CD4-positive, alpha-beta T cell (primary cell): ENCODE measurements at regions not wholly inside any gene's neighbourhood (a gene's known extent, or its start where the extent isn't known, plus 50 kb on each side); places are given as distances from the start of the nearest gene placed in this dataset.

Source experiments
- ATAC-seq: fragments of 200-7000 bp; cut with Tn5 transposase; one replicate; pipeline ENCODE4 v1.10.0; 2022; ENCODE audit warnings: mild to moderate bottlenecking; ENCODE audit not compliant: poor library complexity
- CTCF ChIA-PET: fragments of 350-600 bp; sonication (Branson Sonifier 250); formaldehyde crosslinking; loops from one replicate; lab custom pipeline; 2021; ENCODE audit warnings: antibody characterized with exemption, inconsistent platforms; lab: Charles Lee
- POLR2A ChIA-PET: fragments of 350-600 bp; sonication (Branson Sonifier 250); formaldehyde crosslinking; loops from one replicate; lab custom pipeline; 2021; ENCODE audit warnings: antibody characterized with exemption, inconsistent platforms; lab: Charles Lee
- DNase-seq, 14 experiments: peaks; one replicate each; pipeline ENCODE4 v3.0.0-alpha.2; 2013 to 2020; ENCODE audit warnings: mixed read lengths in 2 of 14
- H3K27ac ChIP-seq, 2 donors: one replicate each; pipeline versions ENCODE4 v1.5.1 to v1.7.0; 2013; ENCODE audit warnings: low read length in 2 of 2, low read depth in 1 of 2, mild to moderate bottlenecking in 1 of 2
- H3K27me3 ChIP-seq, 2 experiments: 1 replicate in 1 of 2; 2 replicates in 1 of 2; pipeline versions ENCODE4 v1.6.1 to v1.7.0; 2013; ENCODE audit warnings: low read length in 2 of 2, control low read depth in 1 of 2, mild to moderate bottlenecking in 1 of 2, moderate library complexity in 1 of 2; ENCODE audit not compliant: insufficient read depth in 2 of 2, control insufficient read depth in 1 of 2
- H3K36me3 ChIP-seq: one replicate; pipeline ENCODE4 v1.6.1; 2013; ENCODE audit warnings: low read length, control low read depth; ENCODE audit not compliant: insufficient read depth
- H3K4me1 ChIP-seq: one replicate; pipeline ENCODE4 v1.6.1; 2013; ENCODE audit warnings: low read length, control low read depth; ENCODE audit not compliant: insufficient read depth
- H3K4me3 ChIP-seq: one replicate; pipeline ENCODE4 v1.5.1; 2013; ENCODE audit warnings: mild to moderate bottlenecking, low read length, moderate library complexity
- H3K9me3 ChIP-seq, 2 experiments: 1 replicate in 1 of 2; 2 replicates in 1 of 2; pipeline versions ENCODE4 v1.6.1 to v1.7.0; 2013; ENCODE audit warnings: low read length in 2 of 2, mild to moderate bottlenecking in 2 of 2, control low read depth in 1 of 2, moderate library complexity in 1 of 2; ENCODE audit not compliant: control insufficient read depth in 1 of 2, insufficient read depth in 1 of 2
- H3K27ac Mint-ChIP-seq: one replicate; pipeline ENCODE4 v1.8.0; 2020; ENCODE audit warnings: mixed read lengths
- H3K27me3 Mint-ChIP-seq: one replicate; pipeline ENCODE4 v1.8.0; 2021; ENCODE audit warnings: mixed read lengths
- H3K36me3 Mint-ChIP-seq: one replicate; pipeline ENCODE4 v1.8.0; 2021; ENCODE audit warnings: low read depth, mixed read lengths
- H3K4me1 Mint-ChIP-seq: one replicate; pipeline ENCODE4 v1.8.0; 2021; ENCODE audit warnings: low read depth, mixed read lengths
- H3K4me3 Mint-ChIP-seq: one replicate; pipeline ENCODE4 v1.8.0; 2020; ENCODE audit warnings: mild to moderate bottlenecking, mixed read lengths
- H3K9me3 Mint-ChIP-seq: one replicate; pipeline ENCODE4 v1.8.0; 2020; ENCODE audit warnings: mixed read lengths
- CTCF ChIP-seq: fragments of 200-600 bp; IDR thresholded peaks from one replicate; pipeline ENCODE4 v1.8.0; 2022; ENCODE audit warnings: antibody characterized with exemption, mild to moderate bottlenecking
- intact Hi-C, 2 experiments: fragments of 100-400 bp; cut with DNase I in 1 of 2; cut with micrococcal nuclease in 1 of 2; formaldehyde crosslinking; loops; one replicate each; pipeline versions ENCODE4 v1.15.1 to v1.9.0; 2023 to 2025; cut with DNase I, micrococcal nuclease

GRCh38 chr21:27817074-27817473 lies 850.2 kb upstream of the ADAMTS5 start:
- H3K27me3 Mint-ChIP-seq: no peaks in the 10 kb centered on the region
- no peak overlapping the region for H3K27ac ChIP-seq
- H3K4me1 ChIP-seq: no peaks in the 10 kb centered on the region
- H3K9me3 ChIP-seq: peaks cover 0 to 3% of the 10 kb centered on the region in 2 experiments
- ATAC-seq (no peak), DNase-seq (no peak)
- no peaks in the 10 kb centered on the region for H3K36me3 Mint-ChIP-seq
- POLR2A ChIA-PET: no interaction called here
- H3K4me3 Mint-ChIP-seq: no peak overlapping the region
- no peaks in the 10 kb centered on the region for H3K27me3 ChIP-seq
- H3K36me3 ChIP-seq: no peaks in the 10 kb centered on the region
- CTCF ChIA-PET: no interaction called here
- no peak overlapping the region for H3K4me3 ChIP-seq
- H3K4me1 Mint-ChIP-seq: no peaks in the 10 kb centered on the region
- no peak for TF ChIP-seq CTCF
- H3K27ac Mint-ChIP-seq: no peak overlapping the region
- no peaks in the 10 kb centered on the region for H3K9me3 Mint-ChIP-seq
- intact Hi-C loops: no loop called here

- Mint-ChIP-seq H3K27me3 (no peaks in the 10 kb centered on the region), H3K27ac (no peak overlapping the region), H3K9me3 (no peaks in the 10 kb centered on the region), H3K4me1 (no peaks in the 10 kb centered on the region), H3K36me3 (no peaks in the 10 kb centered on the region), H3K4me3 (no peak overlapping the region)
- ChIA-PET CTCF (no interaction called here), POLR2A (no interaction called here)
- Histone ChIP-seq H3K27me3 (no peaks in the 10 kb centered on the region), H3K27ac (no peak overlapping the region), H3K9me3 (peaks cover 0 to 3% of the 10 kb centered on the region in 2 experiments), H3K4me3 (no peak overlapping the region), H3K36me3 (no peaks in the 10 kb centered on the region), H3K4me1 (no peaks in the 10 kb centered on the region)
- TF ChIP-seq CTCF: no peak
- intact Hi-C loops: no loop called here
- DNase-seq: no peak
- no peak for ATAC-seq
These were observed 849.4 kb upstream of the ADAMTS5 start for GRCh38 chr21:27816301-27816700.

GRCh38 chr21:27814226-27814625 lies 847.3 kb upstream of the ADAMTS5 start:
- no peak for ATAC-seq

More at GRCh38 chr21:27814226-27814625, 847.3 kb upstream of the ADAMTS5 start:
- ChIA-PET CTCF (no interaction called here), POLR2A (no interaction called here)
- H3K27ac Mint-ChIP-seq: no peak overlapping the region
- no peaks in the 10 kb centered on the region for H3K36me3 Mint-ChIP-seq
- Histone ChIP-seq H3K4me3 (no peak overlapping the region), H3K27ac (no peak overlapping the region), H3K27me3 (no peaks in the 10 kb centered on the region), H3K36me3 (no peaks in the 10 kb centered on the region), H3K9me3 (peaks cover 0 to 3% of the 10 kb centered on the region in 2 experiments), H3K4me1 (no peaks in the 10 kb centered on the region)
- DNase-seq: no peak
- H3K27me3 Mint-ChIP-seq: no peaks in the 10 kb centered on the region
- no peak for TF ChIP-seq CTCF
- H3K4me3 Mint-ChIP-seq: no peak overlapping the region
- peaks cover 2% of the 10 kb centered on the region for H3K9me3 Mint-ChIP-seq
- H3K4me1 Mint-ChIP-seq: no peaks in the 10 kb centered on the region
- intact Hi-C loops: no loop called here
